GM18508 (cell line): ENCODE measurements at regions not wholly inside any gene's neighbourhood (a gene's known extent, or its start where the extent isn't known, plus 50 kb on each side); places are given as distances from the start of the nearest gene placed in this dataset.

Source experiments
- ATAC-seq: cut with Tn5 transposase; IDR thresholded peaks from one replicate; pipeline ENCODE4 v1.9.1; 2021; ENCODE audit warnings: moderate number of reproducible peaks; ENCODE audit not compliant: insufficient read depth, unreplicated experiment

- ATAC-seq: no peak
These were observed 436.4 kb downstream of the TFAP2A start for GRCh38 chr6:9978480-9978879.

- no peak for ATAC-seq
These were observed 437.5 kb downstream of the TFAP2A start for GRCh38 chr6:9977411-9977810.

- no peak for ATAC-seq
These were observed 453.2 kb downstream of the TFAP2A start for GRCh38 chr6:9961646-9962045.

GRCh38 chr6:9957215-9957759 lies 457.6 kb downstream of the TFAP2A start:
- no peak for ATAC-seq

GRCh38 chr6:9948678-9949077 lies 466.2 kb downstream of the TFAP2A start:
- no peak for ATAC-seq

GRCh38 chr6:9943986-9944385 lies 470.9 kb downstream of the TFAP2A start:
- ATAC-seq: no peak

- no peak for ATAC-seq
These were observed 471.8 kb downstream of the TFAP2A start for GRCh38 chr6:9943026-9943425.

- no peak for ATAC-seq
These were observed 472.7 kb downstream of the TFAP2A start for GRCh38 chr6:9942131-9942530.

GRCh38 chr6:9938801-9939200 lies 476.1 kb downstream of the TFAP2A start:
- ATAC-seq: no peak

- no peak for ATAC-seq
These were observed 477.7 kb downstream of the TFAP2A start for GRCh38 chr6:9937031-9937763.

GRCh38 chr6:9936551-9936950 lies 478.3 kb downstream of the TFAP2A start:
- ATAC-seq: no peak

GRCh38 chr6:9933677-9934076 lies 481.2 kb downstream of the TFAP2A start:
- ATAC-seq: no peak

GRCh38 chr6:9927275-9927674 lies 487.6 kb downstream of the TFAP2A start:
- ATAC-seq: no peak

- ATAC-seq: no peak
These were observed 489.9 kb downstream of the TFAP2A start for GRCh38 chr6:9924971-9925370.

- no peak for ATAC-seq
These were observed 493.5 kb downstream of the TFAP2A start for GRCh38 chr6:9921366-9921765.

- no peak for ATAC-seq
These were observed 499.9 kb downstream of the TFAP2A start for GRCh38 chr6:9914951-9915350.

- no peak for ATAC-seq
These were observed 513.5 kb downstream of the TFAP2A start for GRCh38 chr6:9901376-9901775.

GRCh38 chr6:9896806-9897205 lies 518.1 kb downstream of the TFAP2A start:
- no peak for ATAC-seq

- ATAC-seq: no peak
These were observed 524.0 kb downstream of the TFAP2A start for GRCh38 chr6:9890893-9891292.

- no peak for ATAC-seq
These were observed 524.4 kb downstream of the TFAP2A start for GRCh38 chr6:9890469-9890868.

- ATAC-seq: no peak
These were observed 536.3 kb downstream of the TFAP2A start for GRCh38 chr6:9878535-9878934.

- ATAC-seq: no peak
These were observed 539.1 kb downstream of the TFAP2A start for GRCh38 chr6:9875605-9876353.
